HCT116 (cell line): ENCODE measurements at regions not wholly inside any gene's neighbourhood (a gene's known extent, or its start where the extent isn't known, plus 50 kb on each side); places are given as distances from the start of the nearest gene placed in this dataset.

ENCODE experiments used
- CEBPB ChIP-seq: IDR thresholded peaks from 2 replicates; pipeline ENCODE4 v1.6.1; 2012; ENCODE audit warnings: low read depth
- EZH2 ChIP-seq: fragments of 200-600 bp; sonication (generic); IDR thresholded peaks from 2 replicates; pipeline ENCODE4 v1.6.1; 2017; ENCODE audit warnings: antibody characterized with exemption, mixed run types
- RAD21 ChIP-seq: IDR thresholded peaks from 2 replicates; pipeline ENCODE4 v1.6.1; 2012; ENCODE audit warnings: low read depth, mild to moderate bottlenecking
- TCF7L2 ChIP-seq: IDR thresholded peaks from 2 replicates; pipeline ENCODE4 v1.7.0; 2011; ENCODE audit warnings: borderline replicate concordance, inconsistent platforms; ENCODE audit not compliant: insufficient read depth, insufficient read length; ENCODE audit errors: extremely low read depth
- TF ChIP-seq, protein P1 (sequence below), 3 experiments: fragments of 200-600 bp in 1 of 3; sonication (generic) in 1 of 3; IDR thresholded peaks in 2 of 3; conservative IDR thresholded peaks in 1 of 3; 2 replicates each; pipeline ENCODE4 v1.5.1; 2012 to 2017; ENCODE audit warnings: low read depth in 2 of 3, low read length in 2 of 3, antibody characterized with exemption in 1 of 3, borderline replicate concordance in 1 of 3, control low read depth in 1 of 3, mild to moderate bottlenecking in 1 of 3, mixed read lengths in 1 of 3, mixed run types in 1 of 3, moderate library complexity in 1 of 3; ENCODE audit not compliant: insufficient read depth in 1 of 3
- TF ChIP-seq, protein P2 (sequence below): IDR thresholded peaks from 2 replicates; pipeline ENCODE4 v1.6.1; 2012

DNA sequence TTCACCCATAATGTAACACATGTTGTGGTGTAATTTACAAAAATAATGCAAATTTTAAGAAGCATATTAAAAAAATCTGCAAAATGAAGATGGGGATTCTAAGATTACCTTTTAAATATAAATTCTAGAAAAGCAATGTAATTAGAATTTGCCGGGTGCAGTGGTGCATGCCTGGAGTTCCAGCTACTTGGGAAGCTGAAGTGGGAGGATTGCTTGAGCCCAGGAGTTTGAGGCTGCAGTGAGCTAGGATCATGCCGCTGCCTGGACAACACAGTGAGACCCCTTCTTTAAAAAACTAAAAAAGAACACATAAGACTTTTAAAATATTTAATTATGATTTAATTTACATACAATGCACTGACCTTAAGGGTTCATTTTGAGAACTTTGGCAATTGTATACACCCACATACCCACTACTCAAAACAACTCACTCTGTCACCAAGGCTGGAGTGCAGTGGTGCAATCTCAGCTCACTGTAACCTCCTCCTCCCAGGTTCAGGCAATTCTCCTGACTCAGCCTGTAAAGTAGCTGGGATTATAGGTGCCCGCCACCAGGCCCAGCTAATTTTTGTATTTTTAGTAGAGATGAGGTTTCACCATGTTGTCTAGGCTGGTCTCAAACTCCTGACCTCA, 134.0 kb upstream of the TBL1XR1 start:
- TF ChIP-seq, protein P1, sequence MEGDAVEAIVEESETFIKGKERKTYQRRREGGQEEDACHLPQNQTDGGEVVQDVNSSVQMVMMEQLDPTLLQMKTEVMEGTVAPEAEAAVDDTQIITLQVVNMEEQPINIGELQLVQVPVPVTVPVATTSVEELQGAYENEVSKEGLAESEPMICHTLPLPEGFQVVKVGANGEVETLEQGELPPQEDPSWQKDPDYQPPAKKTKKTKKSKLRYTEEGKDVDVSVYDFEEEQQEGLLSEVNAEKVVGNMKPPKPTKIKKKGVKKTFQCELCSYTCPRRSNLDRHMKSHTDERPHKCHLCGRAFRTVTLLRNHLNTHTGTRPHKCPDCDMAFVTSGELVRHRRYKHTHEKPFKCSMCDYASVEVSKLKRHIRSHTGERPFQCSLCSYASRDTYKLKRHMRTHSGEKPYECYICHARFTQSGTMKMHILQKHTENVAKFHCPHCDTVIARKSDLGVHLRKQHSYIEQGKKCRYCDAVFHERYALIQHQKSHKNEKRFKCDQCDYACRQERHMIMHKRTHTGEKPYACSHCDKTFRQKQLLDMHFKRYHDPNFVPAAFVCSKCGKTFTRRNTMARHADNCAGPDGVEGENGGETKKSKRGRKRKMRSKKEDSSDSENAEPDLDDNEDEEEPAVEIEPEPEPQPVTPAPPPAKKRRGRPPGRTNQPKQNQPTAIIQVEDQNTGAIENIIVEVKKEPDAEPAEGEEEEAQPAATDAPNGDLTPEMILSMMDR (IDR thresholded peaks at IDR 0.05 in 2 of 3, conservative IDR thresholded peaks at IDR 0.05 in 1 of 3; ENCODE audit: borderline replicate concordance in 1 of 3, insufficient read depth in 1 of 3, low read depth in 2 of 3, low read length in 2 of 3) = no peak
- TF ChIP-seq RAD21 = no peak
- TF ChIP-seq, protein P2, sequence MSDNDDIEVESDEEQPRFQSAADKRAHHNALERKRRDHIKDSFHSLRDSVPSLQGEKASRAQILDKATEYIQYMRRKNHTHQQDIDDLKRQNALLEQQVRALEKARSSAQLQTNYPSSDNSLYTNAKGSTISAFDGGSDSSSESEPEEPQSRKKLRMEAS = no peak
- no peak for TF ChIP-seq TCF7L2
- no peak for TF ChIP-seq CEBPB
- no peak for TF ChIP-seq EZH2
